Mucosa of gallbladder (tissue), 1 donor: ENCODE measurements at regions not wholly inside any gene's neighbourhood (a gene's known extent, or its start where the extent isn't known, plus 50 kb on each side); places are given as distances from the start of the nearest gene placed in this dataset.
"Not testable (repeated sequence)": the region's sequence is repeated elsewhere in the genome, so short reads cannot be mapped to it uniquely, and the experiment has no call there.

ENCODE experiments used
- DNase-seq: peaks from one replicate; pipeline ENCODE4 v3.0.0-alpha.2; 2020; ENCODE audit warnings: low spot score
- donor health status: DM: no; HTN: no; CAD: no.

DNA sequence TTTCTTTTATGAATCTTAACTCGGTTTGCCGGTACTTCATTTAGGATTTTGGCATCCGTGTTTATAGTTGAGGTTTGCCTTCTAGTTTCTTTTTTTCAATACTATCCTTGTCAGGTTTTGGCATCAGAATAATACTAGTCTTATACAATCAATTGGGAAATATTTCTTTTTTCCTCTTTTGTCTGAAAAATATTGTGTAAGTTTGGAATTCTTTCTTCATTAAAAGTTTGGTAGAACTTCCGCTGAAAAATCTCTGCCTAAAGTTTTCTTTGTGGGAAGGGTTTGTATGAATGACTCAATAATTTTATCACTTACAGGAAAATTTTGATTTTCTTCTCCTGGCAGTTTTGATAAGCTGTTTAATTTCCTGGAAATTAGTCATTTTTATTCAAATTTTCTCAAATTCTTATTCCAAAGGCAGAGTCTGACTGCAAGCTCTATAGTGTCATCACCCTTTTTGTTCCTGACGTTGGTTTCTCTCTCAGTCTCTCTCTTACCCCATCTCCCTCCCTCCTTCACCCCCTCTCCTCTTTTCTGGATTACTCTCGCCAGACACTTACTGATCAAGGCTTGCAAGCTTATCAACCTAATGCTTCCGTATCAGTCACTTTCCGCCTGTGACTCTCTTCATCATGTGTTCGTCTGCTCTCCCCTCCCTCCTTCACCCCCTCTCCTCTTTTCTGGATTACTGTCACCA, 555.7 kb downstream of the TBC1D22A start:
- DNase-seq, result no peak

- DNase-seq, result no peak
These were observed 553.5 kb downstream of the TBC1D22A start for GRCh38 chr22:47315862-47316419.

- DNase-seq, result no peak
These were observed 548.2 kb downstream of the TBC1D22A start for GRCh38 chr22:47310601-47311000.

GRCh38 chr22:47309946-47310345, 547.5 kb downstream of the TBC1D22A start:
- no peak for DNase-seq

- no peak for DNase-seq
These were observed 547.0 kb downstream of the TBC1D22A start for GRCh38 chr22:47309476-47309875.

DNA sequence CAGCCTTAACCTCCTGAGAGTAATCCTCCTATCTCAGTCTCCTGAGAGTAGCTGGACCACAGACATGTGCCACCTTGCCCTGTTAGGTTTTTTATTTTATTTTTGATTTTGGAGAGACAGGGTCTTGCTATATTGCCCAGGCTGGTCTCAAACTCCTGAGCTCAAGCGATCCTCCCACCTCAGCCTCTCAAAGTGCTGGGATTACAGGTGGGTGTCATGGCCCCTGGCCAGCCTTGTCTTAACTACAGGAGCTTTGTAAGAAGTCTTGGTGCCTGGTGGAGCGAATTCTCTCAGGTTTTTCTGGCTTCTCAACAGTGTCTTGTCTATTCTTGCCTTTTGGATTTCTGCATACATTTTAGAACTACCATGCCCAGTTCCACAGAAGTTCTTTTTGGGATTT, 546.4 kb downstream of the TBC1D22A start:
- DNase-seq, result no peak

GRCh38 chr22:47307822-47308221, 545.4 kb downstream of the TBC1D22A start:
- DNase-seq, result no peak

- no peak for DNase-seq
These were observed 544.9 kb downstream of the TBC1D22A start for GRCh38 chr22:47307326-47307725.

- DNase-seq, result no peak
These were observed 542.4 kb downstream of the TBC1D22A start for GRCh38 chr22:47304854-47305253.

- no peak for DNase-seq
These were observed 541.9 kb downstream of the TBC1D22A start for GRCh38 chr22:47304191-47304831.

DNA sequence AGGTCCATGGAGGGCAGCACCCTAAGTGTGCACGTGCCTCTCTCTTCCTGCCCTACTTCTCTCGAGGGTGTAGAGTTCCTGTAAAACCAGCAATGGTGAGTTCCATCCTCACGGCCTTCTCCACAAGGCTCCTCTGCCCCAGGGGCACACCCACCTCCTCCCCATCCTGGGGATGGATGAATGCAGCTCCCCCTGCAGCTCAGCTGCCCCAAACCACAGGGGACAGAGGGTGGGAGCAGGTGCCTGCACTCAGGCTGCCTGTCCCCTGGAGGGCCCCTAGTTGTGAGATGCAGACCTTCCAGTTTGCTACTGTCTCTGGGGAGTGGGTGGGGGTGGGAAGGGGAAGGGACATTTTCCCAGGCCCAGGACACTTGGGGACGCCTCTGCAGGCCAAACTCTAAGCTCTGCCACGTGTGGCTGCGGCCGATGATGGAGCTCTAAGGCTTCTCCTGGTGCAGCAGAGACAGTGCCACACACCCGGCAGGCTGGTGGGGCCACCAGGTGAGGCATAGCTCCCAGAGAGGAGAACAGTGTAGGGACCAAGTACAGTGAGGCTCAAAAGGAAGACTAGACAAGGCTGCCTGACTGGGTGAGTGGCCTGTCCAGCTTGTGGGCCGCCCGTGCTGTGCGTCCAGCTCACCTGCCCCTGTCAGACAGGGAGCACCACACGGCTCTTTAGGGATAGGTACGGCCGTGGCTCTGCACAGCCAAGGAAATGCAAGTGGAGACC, 540.9 kb downstream of the TBC1D22A start:
- DNase-seq, result no peak

- not testable (repeated sequence) for DNase-seq
These were observed 540.1 kb downstream of the TBC1D22A start for GRCh38 chr22:47302587-47302986.

DNA sequence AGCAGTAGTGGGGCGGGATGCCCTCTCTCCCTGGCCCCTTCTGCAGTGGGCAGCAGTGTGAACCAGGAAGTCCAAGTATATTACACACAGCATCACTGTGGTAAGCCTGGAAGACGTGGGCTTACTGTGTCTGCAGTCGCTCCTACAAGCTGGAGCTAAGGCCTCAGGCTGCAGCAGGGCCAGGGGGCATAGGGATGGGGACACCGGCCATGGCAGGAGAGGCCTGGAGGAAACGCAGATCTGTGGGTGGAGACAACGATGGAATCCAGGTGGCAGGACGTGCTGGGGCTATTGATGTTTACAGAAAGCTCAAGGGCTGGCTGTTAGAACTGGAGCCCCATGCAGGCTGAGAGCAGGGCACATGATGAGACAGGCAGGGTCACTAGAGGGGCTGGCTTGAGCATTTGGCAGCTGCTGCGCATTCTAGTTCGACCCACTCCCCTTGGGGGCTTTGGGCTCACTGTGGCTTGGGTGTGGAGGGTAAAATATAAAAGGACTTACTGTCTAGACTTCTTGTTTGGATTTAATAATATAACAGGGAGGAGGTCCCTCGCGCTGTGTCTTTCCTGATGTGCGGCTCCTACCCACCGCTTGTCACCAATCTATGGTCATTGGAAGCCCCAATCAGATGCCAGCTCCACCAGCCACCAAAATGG, 539.5 kb downstream of the TBC1D22A start:
- DNase-seq, result no peak

- DNase-seq, result no peak
These were observed 538.4 kb downstream of the TBC1D22A start for GRCh38 chr22:47300698-47301405.

DNA sequence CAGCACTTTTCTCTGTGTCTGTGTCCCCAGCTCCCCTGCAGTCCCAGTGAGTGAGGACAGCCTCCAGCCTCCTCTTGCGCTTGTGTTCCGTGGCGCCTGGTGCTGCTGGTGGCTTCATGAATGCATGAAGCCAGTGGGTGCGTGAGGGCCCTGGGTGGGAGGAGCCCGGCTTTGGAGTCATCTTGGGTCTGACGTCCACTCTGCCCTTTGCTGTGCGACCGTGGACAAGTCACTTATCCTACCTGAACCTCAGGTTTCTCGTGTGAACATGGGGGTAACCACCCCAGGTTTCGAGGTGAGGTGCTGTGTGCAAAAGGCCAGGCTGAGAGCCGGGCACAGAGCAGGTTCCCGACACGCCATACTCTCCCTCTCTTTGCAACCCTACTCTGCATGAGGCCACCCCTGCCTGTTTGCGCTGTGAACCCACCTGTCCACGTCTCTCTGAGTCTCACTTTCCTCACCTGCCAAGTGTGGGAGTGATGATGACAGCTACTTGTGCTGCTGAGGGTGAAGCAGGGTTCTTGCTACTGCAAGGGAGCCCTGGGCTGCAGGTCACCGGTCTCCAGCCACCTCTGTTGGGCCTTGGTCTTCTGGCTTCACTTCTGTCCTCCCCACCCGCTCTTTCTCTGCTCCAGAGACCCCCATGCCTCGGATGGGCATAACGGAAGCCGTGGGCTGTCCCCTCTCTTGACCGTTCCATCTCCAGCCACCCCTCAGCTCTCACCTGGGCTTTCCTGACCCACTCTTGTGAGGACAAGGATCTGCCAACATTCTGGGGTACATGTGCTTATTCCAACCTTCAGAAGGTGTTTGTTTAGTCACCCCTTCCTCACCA, 537.6 kb downstream of the TBC1D22A start:
- DNase-seq, result no peak

DNA sequence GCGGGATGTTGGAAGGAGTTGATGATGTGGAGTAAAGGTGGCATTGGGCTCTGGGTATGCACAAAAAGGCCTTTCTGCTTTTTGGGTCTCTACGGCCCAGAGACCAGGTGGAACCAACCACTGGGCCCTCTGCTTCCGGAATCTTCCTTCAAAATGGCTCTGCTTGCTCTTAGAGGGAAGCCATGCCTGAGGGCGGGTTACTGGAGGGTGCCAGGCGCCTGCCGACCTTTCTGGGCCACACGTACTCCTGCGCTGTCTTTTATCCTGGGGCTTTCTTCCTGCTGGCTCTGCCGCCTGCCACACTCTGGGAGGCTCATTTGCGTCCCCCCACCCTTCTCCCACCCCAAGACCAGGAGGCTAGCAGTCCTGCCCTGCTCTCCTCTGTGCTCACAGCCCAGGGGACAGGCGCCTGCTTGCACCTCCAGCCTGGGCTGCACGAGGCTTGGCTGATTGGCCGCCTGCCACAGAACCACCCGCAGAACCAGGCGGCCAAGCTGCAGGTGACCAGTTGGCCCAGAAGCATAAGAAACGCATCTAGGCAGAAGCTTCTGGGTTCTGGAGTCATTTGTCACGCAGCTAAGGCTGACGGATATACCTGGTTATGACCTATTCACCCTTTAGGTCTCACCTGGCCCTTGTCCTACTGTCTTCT, 536.9 kb downstream of the TBC1D22A start:
- no peak for DNase-seq

DNA sequence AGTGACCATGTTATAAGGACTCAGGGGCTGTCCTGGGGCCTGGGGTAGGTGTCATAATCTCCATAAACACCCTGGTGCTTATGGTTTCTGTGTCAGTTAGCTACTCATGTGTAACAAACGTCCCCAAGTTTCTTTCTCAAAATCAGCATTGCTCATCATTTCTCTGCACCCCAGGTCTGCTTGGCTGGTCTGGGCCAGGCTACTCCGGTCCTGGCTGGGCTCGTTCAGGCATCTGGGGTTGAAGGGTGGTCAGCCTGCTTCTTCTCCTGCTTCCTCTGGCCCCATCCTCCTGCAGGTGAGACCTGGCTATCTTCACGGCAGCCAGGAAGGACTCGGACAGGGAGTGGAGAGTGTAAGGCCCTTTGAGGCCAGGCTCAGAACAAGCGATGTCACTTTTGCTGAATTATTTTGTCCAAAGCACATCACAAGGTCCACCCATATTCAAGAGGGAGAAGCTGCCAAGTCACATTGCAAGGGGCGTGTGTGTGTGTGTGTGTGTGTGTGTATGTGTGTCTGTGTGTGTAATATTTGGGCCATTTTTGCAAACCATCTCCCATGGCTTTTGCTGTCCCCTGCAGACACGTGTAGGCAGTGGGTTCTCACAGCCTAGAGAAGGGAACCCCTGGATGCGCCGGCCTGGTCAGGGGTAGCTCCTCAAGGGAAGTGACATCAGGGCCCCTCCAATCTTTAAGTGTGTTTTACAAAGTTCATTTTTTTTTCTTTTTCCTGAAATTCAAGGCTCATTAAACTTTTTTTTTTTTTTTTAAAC, 535.8 kb downstream of the TBC1D22A start:
- no peak for DNase-seq

DNA sequence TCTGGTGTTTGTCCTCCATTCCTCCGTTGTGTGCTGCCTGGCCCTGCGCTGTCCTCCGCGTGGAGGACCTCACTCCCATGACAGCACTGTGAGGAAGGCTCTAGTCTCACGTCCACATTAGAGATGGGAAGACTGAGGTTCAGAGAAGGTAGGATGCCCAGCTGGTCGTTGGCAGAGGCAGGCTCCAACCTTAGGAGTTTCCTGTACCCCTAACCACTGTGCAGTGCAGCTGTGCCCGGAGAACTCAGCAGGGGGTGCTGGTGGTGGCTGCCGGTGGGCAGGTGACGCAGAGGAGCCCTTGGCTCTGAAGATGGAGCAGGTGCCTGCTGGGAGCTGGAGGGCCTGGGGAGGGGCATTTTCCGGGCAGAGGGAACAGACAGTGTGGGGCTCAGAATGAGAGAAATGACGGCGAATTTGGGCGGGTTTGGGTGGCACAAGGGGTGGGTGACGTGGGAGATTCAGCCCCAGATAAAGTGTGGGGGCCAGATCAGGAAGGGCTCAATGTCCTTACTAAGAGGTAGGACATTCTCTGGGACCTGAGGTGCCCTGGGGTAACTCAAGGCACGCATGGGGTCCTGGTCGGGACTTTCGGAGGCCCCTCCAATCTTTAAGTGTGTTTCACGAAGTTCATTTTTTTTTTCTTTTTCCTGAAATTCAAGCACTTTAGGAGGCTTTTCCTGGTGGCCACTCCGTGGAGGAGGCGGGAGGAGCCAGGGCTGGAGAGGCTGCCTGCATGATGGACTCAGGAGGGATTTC, 535.0 kb downstream of the TBC1D22A start:
- no peak for DNase-seq
